ENCODE measurements at regions not wholly inside any gene's neighbourhood (a gene's known extent, or its start where the extent isn't known, plus 50 kb on each side); places are given as distances from the start of the nearest gene placed in this dataset.

DNA sequence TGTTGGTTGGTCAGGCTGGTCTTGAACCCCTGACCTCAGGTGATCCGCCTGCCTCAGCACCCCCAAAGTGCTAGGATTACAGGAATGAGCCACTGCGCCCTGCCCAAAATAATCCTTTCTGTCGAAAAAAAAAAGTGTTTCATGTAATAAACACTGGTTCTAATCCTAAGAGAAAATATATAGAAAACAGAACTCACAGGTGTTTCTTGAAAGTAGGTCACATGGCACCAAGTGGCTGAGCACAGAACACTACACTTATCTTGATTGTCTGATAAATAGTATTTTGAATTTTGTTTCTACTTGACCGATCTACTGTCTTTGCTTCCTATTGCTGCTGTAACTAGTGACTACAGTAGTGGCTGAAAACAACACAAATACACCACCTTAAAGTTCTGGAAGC, 87.6 kb upstream of the SOD1 start:
- no peak for DNase-seq

DNA sequence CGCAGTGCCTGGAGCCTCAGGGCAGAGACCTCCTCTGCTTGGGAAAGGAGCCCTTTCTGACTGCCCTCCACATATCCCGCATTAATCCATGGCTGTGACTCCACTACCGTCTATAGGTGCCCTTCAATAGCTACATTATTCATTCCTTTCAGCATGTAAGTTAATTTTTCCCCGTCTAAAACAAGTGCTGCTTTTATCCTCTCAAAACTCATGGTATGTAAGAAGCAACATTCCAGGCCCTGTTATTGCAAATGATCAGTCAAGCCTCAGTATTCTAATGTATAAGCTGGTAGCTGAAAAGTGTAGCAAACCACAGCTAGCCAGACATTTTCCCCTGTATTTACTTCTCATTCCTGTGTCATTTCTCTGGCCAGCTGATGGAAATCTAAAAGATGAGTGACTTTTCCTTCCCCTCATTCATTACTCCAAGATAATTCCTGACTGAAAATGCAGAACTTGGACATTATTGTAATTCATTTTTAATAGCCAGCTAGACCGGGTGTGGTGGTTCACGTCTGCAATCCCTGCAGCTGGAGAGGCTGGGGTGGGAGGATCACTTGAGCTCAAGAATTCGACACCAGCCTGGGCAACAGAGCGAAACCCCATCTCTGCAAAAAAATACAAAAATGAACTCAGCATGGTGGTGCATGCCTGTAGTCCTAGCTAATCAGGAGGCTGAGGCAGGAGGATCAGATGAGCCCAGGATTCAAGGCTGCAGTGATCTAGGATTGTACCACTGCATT, 88.5 kb upstream of the SOD1 start:
- intact Hi-C loops (cut with DNase I): loop anchor here (10.0 kb wide), 1 partner anchor 216 kb away; no protein-coding TSS in a partner anchor
- DNase-seq: no peak

More for the DNA sequence above, 87.6 kb upstream of the SOD1 start:
- intact Hi-C loops (cut with DNase I): loop anchor here (10.0 kb wide), 1 partner anchor 217 kb away; no protein-coding TSS in a partner anchor

DNA sequence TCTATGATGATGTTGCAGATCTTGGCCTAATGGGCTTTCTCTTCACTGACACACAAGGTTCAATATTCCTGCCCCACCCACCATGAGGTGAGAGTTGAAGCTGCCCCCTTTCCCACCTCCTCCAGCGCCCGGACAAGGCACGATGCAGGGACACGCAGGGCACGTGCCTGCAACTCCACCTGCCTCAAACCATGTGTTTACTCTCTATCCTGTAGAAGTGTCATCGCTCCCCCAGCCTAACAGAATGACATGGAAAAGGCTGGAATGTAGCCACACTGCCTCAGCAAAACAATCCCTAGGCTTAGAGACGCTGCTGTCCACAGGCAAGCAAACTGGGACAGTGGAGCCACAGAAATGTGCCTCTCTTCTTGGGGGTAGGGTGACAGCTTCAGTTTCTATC, 92.9 kb upstream of the SOD1 start:
- DNase-seq: no peak

DNA sequence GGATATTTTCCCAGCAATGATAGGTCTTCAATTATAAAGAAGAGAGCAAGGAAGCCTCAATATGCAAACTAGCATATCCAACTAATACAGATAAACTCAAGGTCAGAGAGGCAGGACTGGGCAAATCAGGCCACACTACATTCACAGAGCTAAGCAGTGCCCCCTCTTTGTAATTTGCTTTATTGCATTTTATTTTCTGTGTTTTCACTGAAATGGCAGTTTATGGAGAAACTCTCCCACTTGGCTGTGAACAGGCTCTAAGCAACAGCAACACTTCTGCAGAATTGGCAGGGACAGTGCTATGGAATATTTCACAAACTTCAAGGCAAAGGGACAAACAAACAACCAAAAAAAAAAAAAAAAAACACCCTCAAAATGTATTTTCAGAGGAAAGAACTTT, 93.4 kb upstream of the SOD1 start:
- intact Hi-C loops (cut with DNase I): no loop called here
- peak in 2 of 42 donors; percentile 16 to 21 for DNase-seq

More for the DNA sequence above, 92.9 kb upstream of the SOD1 start:
- intact Hi-C loops (cut with DNase I): no loop called here

DNA sequence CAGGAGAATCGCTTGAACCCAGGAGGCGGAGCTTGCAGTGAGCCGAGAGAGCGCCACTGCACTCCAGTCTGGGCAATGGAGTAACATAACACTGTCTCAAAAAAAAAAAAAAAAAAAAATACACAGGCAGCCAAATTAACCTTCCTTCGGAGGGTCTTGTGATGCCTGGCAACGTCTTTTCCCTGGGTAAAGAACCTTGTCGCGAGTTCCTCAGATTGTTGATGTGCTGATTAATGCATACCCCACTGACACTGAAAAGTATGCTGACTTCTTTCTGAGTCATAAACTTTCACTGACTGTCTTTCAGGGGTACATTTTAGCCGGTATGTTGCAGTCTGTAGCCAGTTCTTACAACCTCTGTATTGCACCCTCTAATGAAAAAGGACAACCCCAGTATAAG, 95.1 kb upstream of the SOD1 start:
- DNase-seq: no peak
- intact Hi-C loops (cut with DNase I): no loop called here

DNA sequence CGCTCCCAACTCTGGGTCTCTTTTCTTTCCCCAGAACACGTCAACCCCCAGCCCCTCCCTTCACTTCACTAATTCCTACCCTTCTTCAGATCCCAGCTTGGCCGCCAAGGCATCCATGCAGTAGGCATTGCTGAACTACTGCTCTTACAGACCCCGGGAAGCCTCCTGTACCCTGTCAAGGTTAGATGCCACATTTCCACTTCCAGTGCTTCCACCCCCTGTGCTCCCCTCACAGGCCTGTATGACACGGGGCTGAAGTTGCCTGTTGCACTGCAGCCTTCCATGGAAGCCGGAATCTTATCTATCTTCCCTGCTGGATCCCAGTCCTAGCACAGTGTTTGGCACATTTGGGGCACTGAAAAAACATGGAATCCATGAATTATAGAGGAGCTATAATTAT, 99.0 kb upstream of the SOD1 start:
- no peak for DNase-seq
- intact Hi-C loops (cut with DNase I): no loop called here

DNA sequence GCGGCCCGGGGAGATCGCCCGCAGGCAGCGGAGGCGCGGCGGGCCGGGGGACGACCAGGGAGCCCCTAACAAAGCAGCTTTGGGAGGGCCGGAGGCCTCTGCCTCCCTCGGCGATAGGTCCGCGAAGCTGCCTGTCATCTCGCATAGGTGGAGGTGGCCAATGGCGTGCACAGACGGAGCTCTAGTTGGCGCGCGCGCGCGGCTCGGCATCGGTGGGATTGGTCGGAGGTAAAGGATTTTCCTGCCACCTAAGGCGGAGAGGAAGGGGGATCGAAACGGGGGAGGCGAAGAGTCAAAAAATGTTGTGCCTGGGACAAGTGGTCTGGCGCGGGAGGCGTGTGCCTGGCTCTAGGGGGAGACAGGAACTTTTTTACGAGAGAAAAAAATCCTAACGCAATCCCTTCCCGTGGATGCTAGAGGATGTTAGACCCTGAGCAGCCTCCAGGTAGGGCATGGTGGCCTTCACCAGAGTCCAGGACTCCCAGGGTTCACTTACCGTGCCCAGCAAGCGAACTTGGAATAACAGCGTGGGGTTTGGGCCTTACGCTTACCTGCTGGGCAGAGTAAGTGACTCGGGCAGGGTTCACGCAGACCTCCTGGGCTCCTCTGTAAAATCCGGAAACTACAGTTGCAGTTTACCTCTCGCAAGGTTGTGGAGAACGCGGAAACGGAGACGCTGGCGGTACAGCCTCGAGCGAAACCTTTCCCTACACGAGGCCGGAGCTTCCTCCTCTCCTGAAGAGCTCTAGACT, 99.9 kb upstream of the SOD1 start:
- peak; percentile 94 to 99 (median 97) for DNase-seq
- intact Hi-C loops (cut with DNase I): no loop called here

DNA sequence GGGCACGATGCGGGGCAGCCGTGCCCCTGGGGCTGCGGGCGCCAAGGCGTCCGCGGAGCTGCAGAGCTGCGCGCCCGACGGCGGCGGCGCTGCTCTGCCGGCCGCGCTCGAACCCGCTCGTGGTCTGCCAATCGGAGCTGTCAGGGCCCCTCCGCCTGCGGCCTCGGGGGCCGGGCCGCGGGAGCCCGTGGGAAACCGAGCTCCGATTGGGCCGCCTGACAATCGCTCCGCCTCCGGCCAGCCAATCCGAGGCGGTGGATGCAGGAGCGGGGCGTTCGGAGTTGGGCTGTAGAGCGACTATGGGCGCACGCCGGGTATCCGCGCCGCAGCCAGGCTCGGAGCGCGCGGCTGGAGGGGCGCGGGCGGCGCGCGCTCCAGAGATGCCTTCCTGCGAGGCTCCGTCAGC, 100.5 kb upstream of the SOD1 start:
- intact Hi-C loops (cut with DNase I): no loop called here
- peak; percentile 89 to 99 (median 97) for DNase-seq

DNA sequence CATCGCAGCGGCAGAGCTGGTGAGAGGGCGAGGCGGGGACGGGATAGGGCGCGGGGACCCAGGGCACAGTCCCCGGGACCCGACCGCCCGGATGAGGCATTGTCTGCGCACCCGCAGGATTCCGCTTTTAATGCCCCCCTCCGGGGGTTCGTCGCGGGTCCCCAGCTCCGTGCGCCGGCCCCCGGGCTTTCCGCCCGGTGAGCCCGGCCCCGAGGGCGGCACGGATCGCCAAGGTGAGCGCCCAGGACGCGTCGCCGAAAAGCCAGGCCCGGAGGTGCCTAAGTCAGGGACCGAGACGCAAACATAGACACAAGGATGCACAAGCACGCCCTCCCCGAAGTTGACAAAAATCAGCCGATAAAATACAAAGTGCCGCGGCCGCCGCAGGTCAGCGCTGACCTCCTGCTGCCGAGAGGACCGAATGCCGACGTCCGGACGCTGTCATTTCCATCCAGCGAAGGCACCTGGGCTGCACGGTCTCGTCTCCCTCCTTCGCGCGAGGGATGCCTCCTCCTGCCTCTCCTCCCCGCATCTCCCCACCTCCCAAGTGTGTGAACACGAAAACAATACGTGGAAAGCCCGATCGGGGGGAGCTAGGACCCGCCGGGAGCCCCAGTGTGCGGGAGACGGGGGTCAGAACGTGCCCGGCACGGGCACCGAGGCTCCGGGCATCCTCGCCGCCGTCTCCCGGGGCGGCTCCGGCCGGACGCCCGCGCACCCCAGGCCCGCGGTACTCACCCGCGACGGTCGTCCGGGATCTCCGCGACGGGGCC, 101.1 kb upstream of the SOD1 start:
- DNase-seq: peak; percentile 39 to 87 (median 73)
- intact Hi-C loops (cut with DNase I): no loop called here

DNA sequence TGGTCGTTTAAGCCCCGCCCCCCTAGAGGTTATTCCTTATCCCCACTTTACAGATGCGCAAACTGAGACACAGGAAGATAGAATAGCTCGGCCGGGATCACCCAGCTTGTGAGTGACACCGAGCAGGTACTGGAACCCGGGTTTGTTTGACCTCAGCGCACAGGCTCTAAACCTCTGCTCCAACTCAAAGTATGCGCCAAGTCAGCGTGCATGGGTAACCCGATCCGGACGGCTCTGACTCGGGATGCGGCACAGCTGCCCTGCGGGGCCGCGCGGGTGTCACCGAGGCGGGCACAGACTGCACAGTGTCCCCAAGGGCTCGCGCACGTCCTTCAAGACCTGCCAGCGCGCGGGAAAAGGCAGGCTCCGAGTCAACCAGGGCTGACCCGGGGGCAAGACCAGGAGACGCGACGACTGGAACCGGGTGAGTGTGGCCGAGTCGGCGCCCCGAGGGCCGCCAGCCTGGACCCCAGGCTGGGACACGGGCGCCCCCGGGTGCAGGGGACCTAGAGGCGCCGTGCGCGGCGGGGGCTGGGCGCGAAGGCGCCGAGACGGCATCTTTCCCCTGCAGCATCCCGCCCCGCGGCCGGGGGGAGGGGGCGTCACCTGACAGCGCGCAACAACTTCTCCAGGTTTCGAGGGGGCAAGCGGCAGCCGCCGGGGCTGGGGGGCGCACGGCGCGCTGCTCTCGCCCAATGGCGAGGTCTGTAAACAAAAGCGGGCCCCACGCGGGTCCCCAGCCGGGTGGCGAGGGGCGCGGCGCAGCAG, 101.9 kb upstream of the SOD1 start:
- intact Hi-C loops (cut with DNase I): no loop called here
- DNase-seq: peak in 40 of 42 donors; percentile 20 to 77 (median 50)

DNA sequence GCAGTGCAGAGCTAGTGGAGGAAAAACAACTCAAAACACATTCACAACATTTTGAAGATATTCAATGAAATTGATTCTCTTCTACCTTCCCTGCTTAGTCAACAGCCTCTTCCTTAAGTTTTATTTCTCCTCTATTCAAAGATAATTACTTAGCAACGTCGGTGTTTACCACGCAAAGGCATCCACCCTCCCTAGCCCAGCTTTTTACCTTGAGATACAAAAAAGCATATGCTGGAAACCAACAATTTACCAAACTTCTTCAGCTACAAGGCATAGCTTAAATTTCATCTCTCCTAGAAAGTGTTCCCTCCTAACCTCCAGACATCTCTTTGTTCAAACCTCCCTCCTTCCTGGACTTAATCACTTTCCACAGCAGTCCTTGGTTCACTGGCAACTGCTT, 102.8 kb upstream of the SOD1 start:
- intact Hi-C loops (cut with DNase I): no loop called here
- no peak for DNase-seq

DNA sequence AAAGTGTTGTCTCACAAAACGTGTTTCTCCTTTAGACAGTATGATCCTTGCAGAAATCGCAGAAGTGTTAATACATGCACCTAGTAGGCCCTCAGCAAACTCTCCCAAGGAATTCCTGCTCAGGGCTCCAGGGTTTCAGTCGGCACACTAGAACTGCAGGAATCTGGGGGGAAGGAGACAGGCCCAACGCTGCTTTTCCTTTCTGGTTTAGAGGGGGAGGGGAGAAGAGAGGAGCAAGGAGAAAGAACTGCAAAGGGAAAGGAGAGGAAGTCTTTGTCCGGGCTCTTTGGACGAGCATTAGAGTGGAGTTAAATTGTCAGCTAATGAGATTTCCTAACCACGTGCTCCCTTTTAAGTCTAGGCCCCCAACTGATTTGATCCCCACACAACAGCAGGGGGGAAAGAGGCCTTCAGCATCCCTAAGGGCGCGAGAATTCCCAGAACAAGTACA, 103.7 kb upstream of the SOD1 start:
- intact Hi-C loops (cut with DNase I): no loop called here
- DNase-seq: no peak

DNA sequence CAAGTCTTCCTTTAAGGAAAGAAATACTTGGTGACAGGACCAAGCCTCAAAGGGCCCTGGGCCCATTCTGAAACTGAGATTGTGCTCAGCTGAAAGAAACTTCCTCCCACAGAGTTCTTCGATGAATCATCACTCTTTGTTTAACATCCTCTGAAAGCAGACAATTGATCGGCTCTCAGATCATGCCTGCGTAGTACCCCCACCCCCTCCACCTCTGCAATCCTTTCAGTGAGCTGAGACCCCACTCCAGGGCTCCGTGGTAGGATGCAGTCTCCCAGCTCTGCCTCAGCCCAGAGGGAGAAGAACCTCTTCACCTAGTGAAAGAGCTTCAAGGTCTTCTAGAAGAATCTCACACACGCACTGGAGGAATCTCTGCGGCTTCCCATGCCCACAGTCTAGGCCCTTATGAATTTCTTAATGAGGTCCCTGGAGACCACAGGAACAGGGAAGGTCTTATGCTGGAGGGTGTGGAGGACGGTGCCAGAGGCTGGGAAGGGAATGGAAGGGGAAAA, 104.9 kb upstream of the SOD1 start:
- intact Hi-C loops (cut with DNase I): no loop called here
- DNase-seq: peak in 32 of 42 donors; percentile 6 to 71 (median 29)

DNA sequence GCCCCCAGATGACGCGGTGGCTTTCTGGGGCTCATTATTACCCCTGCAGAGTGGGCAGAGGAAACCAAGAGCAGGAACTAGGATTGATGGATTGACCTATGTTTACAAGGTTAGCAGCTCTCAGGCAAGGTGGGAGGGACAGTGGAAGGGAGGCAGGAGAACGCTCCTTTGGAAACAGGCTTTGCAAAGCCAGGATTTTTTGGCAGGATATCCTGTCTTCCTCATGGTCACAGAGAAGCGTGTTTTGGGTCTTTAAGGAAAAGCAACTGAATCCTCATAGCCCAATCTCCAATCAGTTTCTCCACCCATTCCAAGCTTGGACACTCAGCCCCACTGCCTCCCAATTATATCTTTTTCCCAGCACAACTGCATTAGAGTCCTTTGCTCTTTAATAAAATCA, 105.6 kb upstream of the SOD1 start:
- peak in 1 of 42 donors; percentile 12 for DNase-seq
- intact Hi-C loops (cut with DNase I): no loop called here

DNA sequence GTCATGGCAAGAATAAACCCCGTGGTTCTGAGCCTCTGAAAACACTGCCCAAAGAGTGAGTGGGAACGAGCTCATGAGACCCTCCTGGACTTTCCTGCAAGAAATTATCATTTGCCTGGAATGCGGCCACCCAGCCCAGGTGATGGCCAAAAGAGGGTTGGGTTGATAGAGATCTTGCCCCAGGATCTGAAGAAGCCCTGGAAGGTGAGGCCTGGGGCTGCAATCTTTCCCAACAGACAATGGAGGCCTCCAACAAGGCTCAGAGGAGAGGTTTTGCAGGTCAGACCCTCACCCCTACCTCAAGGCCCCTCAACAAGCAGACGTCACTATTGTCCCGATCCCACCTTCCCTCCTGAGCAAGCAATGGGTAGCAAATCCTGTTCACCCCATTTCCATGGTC, 106.0 kb upstream of the SOD1 start:
- intact Hi-C loops (cut with DNase I): no loop called here
- DNase-seq: no peak

DNA sequence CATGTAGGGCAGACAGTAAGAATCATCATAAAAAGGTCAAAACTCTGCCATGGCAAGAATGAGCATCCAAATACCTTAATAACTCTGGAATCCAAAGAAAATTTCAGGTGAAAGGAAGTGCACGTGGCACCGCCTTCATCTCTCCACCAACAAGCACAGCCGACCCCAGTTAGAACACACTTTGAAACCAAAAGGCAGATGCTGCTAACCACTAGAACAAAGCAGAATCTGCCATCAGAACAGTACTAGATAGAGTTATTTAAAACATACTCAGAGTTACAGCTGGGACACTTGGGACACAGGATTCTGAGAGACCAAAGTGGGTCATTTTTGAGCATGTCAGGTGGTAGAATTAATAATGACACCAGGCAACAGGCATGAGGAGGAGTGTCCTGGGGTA, 106.7 kb upstream of the SOD1 start:
- no peak for DNase-seq

DNA sequence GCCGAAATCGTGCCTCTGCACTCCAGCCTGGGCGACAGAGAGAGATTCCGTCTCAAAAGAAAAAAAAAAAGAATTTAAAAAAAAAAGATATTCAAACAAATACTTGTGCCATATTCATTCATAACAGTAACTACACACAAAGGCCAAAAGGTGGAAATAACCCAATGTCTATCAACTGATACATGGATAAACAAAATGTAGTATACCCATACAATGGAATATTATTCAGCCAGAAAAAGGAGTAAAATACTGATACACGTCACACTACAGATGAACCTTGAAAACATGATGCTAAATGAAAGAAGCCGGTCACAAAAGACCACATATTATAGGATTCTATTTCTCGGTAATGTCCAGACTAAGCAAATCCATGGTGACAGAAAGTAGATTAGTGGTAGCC, 109.4 kb upstream of the SOD1 start:
- intact Hi-C loops (cut with DNase I): no loop called here
- DNase-seq: no peak

More for the DNA sequence above, 106.7 kb upstream of the SOD1 start:
- intact Hi-C loops (cut with DNase I): no loop called here

DNA sequence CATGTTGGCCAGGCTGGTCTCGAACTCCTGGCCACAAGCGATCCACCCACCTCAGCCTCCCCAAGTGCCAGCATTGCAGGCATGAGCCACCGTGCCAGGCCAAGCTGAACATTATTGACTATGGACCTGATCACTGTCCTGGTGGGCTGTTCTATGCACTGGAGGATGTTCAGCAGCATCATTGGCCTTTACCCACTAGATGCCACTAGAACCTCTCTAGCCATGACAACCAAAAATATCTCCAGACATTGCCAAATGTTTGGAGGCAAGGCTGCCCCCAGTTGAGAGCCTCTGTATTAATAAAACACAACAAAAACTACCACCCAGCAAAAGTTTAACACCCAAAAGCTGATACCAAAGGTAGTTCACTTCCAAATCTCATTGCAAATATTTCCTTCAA, 110.8 kb upstream of the SOD1 start:
- no peak for DNase-seq
- intact Hi-C loops (cut with DNase I): no loop called here

Data from head of caudate nucleus (tissue), 42 donors.